ENCODE measurements at regions not wholly inside any gene's neighbourhood (a gene's known extent, or its start where the extent isn't known, plus 50 kb on each side); places are given as distances from the start of the nearest gene placed in this dataset.
"Not testable (repeated sequence)": the region's sequence is repeated elsewhere in the genome, so short reads cannot be mapped to it uniquely, and the experiment has no call there.

DNA sequence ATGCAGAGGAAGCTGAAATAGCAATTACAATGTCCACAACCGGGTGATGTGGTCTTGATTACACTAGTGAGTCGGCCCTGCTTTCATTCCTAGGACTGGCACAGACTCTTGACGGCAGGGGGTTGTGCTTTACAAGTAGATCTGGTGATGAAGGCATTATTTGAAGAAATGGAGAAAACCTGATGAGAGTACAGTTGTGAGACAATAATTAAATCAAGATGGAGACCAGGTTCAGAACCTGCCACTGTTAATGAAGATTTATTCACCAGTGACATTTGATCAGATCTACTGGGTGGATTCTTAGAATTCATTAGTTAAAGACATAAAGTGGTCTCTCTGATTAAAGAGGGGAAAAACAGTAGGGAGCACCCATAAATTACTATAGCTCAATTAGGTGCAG is 747.2 kb downstream of the STPG2 start:
- DNase-seq (ENCODE audit: low spot score), result no peak

- no peak for DNase-seq (ENCODE audit: low spot score)
These were observed 746.7 kb downstream of the STPG2 start for GRCh38 chr4:97396605-97397004.

- no peak for DNase-seq (ENCODE audit: low spot score)
These were observed 738.3 kb downstream of the STPG2 start for GRCh38 chr4:97404876-97405523.

GRCh38 chr4:97411356-97411755 is 731.9 kb downstream of the STPG2 start:
- DNase-seq (ENCODE audit: low spot score), result no peak

- DNase-seq (ENCODE audit: low spot score), result no peak
These were observed 730.9 kb downstream of the STPG2 start for GRCh38 chr4:97412331-97412730.

GRCh38 chr4:97414161-97414560 is 729.1 kb downstream of the STPG2 start:
- no peak for DNase-seq (ENCODE audit: low spot score)

DNA sequence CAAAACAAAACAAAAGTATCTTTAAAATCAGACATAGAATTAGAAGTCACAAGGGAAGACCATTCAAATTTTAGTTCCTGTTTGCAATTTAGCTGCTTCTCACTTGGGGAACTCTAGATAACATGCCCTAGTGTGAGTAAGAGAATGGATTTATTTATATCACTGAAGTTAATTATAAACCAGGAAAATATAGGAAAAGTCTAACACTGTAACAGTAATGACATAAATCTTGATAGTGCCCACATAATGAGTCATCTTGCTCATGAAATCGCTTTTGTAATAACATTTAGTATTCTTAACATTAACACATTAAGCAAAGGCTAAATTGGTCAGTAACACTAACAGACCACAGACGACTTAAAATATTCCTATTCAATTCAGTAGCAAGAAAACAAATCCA is 710.7 kb downstream of the STPG2 start:
- no peak for DNase-seq (ENCODE audit: low spot score)

- DNase-seq (ENCODE audit: low spot score), result not testable (repeated sequence)
These were observed 705.1 kb downstream of the STPG2 start for GRCh38 chr4:97437998-97438705.

DNA sequence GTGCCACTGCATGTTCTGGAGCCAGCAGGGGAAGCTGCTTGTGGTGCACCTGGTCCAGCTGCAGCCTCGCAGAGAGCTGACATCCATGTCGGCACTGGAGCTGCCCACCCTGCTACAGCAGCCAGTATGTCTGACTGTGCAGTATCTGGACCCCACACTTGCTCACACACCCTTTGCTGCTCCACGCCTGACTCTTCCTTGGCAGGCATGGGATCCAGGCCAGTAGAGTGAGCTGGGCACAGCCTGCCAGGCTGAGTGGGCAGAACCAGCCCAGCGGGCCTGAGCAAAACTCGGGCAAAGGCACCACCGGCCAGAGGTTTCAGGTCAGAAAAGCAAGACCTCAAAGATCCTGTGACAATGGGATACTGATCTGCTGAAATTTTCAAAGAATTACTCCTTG is 690.1 kb downstream of the STPG2 start:
- DNase-seq (ENCODE audit: low spot score), result no peak

DNA sequence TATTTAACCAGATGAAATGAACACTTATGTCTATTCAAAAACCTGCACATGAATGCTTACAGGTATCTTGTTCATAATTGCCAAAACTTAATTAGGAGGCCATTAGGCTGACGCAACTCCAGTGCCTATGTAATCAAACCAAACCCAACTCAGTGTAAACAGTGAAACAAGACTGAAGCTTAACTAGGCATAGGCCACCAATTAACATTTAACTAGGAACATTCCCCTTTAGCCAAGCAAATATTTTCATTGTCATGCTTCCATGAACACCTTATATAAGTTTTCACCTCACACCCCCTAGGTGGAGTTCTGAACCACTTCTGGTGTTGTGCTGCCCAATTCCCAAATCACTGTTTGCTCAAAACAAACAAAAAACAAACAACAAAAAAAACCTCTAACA is 686.0 kb downstream of the STPG2 start:
- DNase-seq (ENCODE audit: low spot score), result no peak

GRCh38 chr4:97468272-97468671 is 675.0 kb downstream of the STPG2 start:
- DNase-seq (ENCODE audit: low spot score), result no peak

- DNase-seq (ENCODE audit: low spot score), result no peak
These were observed 667.7 kb downstream of the STPG2 start for GRCh38 chr4:97475621-97476020.

GRCh38 chr4:97477974-97478373 is 665.3 kb downstream of the STPG2 start:
- DNase-seq (ENCODE audit: low spot score), result no peak

DNA sequence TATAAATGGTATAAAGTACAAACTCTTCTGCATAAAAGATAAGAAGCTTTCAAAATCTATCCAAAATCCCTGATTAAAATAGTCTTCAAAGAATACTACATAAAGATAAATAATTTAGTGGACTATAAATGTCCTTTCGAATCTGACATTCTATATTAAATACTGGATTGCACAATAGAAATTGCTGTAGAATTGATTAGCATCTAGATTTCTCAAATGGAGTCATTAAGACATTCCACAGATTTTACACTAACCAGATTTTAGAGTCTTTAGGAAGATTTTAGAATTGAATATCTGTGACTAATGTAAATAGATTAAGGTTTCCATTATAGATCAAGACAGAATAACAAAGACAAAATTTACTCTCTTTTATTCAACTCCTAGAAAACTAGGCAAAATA is 663.9 kb downstream of the STPG2 start:
- DNase-seq (ENCODE audit: low spot score), result no peak

- DNase-seq (ENCODE audit: low spot score), result no peak
These were observed 651.4 kb downstream of the STPG2 start for GRCh38 chr4:97491856-97492255.

GRCh38 chr4:97493815-97494518 is 649.3 kb downstream of the STPG2 start:
- DNase-seq (ENCODE audit: low spot score), result no peak

DNA sequence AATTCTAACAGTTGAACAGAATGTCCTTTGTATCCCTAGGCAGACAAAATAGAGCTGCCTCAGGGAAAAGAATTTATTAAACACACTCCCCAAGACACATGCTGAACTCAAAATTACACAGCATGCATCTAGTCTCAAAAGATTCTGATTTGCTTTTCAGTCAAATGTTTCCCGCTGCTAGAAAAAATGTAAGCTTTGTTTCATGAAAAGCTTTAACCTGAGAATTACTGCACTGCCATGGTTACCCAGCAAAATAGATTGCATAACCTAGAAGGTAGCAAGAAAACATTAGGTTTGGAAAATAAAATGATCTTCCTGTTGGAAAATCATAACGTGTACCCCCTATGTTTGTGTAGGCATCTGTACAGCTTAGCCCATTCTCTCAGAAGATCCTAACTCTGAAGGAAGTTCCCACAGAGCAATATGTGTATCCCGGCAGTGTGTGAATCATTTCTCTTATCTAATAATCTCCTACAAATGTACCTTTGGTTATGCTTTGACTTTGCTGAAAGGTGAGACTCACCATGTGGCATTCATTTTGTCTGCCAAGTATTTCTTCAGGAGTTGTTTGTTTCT is 646.9 kb downstream of the STPG2 start:
- no peak for DNase-seq (ENCODE audit: low spot score)

DNA sequence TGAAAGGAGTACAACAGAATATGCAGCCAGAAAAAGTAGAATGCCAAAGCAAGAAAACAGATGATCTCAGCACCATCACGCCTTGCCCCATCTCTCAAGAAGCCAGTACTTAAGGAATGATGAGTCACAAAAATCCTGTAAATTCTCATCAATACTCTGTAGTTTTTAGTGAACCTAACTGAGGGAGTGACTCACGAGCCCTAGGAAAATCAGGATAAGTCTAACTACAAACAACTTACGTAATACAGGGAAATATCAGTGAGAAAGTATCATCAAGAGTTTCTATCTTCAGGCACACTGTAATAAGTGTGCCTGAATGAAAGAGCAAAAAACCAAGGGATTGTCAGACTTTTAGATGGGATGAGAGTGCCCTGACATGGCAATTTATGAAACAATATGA is 644.4 kb downstream of the STPG2 start:
- no peak for DNase-seq (ENCODE audit: low spot score)

DNA sequence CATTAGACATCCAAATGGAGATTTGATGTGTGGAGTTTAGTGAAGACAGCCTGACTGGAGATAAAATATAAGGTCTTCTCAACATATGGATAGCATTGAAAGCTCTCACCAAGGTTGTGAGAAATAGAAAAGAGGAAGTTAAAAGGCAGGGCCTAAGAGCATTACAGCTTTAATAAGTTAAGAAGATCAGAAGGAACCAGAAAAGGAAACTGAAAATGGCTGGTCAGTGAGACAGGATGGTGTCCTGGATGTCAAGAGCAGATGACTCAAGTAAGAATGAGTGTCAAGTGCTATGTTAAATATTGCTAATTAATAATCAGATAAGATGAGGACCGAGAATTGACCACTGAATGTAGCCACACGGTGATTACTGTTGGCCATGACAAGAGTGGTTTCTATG is 642.9 kb downstream of the STPG2 start:
- DNase-seq (ENCODE audit: low spot score), result no peak

GRCh38 chr4:97504713-97505112 is 638.6 kb downstream of the STPG2 start:
- DNase-seq (ENCODE audit: low spot score), result no peak

- DNase-seq (ENCODE audit: low spot score), result no peak
These were observed 635.6 kb downstream of the STPG2 start for GRCh38 chr4:97507587-97508245.
